DOHH2 (cell line): ENCODE measurements at regions not wholly inside any gene's neighbourhood (a gene's known extent, or its start where the extent isn't known, plus 50 kb on each side); places are given as distances from the start of the nearest gene placed in this dataset.

Source experiments
- H3F3A ChIP-seq: fragments of 200-600 bp; sonication (generic), shearing (Covaris generic); 2 replicates; pipeline ENCODE4 v1.6.0; 2016; ENCODE audit warnings: antibody characterized with exemption, mild to moderate bottlenecking; ENCODE audit not compliant: control insufficient read depth, insufficient read depth
- H3K27ac ChIP-seq: fragments of 200-600 bp; sonication (generic); 2 replicates; pipeline ENCODE4 v1.5.1; 2014; ENCODE audit warnings: low read depth, mild to moderate bottlenecking, low read length, moderate library complexity
- H3K27me3 ChIP-seq: fragments of 200-600 bp; sonication (generic); 2 replicates; pipeline ENCODE4 v1.6.1; 2014; ENCODE audit warnings: mild to moderate bottlenecking, low read length, mixed read lengths; ENCODE audit not compliant: control insufficient read depth
- H3K36me3 ChIP-seq: fragments of 200-600 bp; sonication (generic); 2 replicates; pipeline ENCODE4 v1.6.1; 2014; ENCODE audit warnings: mild to moderate bottlenecking, low read length, moderate library complexity, mixed read lengths; ENCODE audit not compliant: control insufficient read depth
- H3K4me1 ChIP-seq: fragments of 200-600 bp; sonication (generic); 2 replicates; pipeline ENCODE4 v1.6.1; 2014; ENCODE audit warnings: mild to moderate bottlenecking, low read length, mixed read lengths; ENCODE audit not compliant: control insufficient read depth
- H3K4me2 ChIP-seq: fragments of 200-600 bp; sonication (generic); 2 replicates; pipeline ENCODE4 v1.6.0; 2014; ENCODE audit warnings: mild to moderate bottlenecking, low read length, moderate library complexity
- H3K4me3 ChIP-seq: fragments of 200-600 bp; sonication (generic); 2 replicates; pipeline ENCODE4 v1.5.1; 2014; ENCODE audit warnings: mild to moderate bottlenecking, low read length, mixed read lengths
- H3K79me2 ChIP-seq: fragments of 200-600 bp; sonication (generic); 2 replicates; pipeline ENCODE4 v1.6.1; 2014; ENCODE audit warnings: mild to moderate bottlenecking, low read length, mixed read lengths; ENCODE audit not compliant: control insufficient read depth
- H3K9me2 ChIP-seq: fragments of 200-600 bp; sonication (generic); replicated peaks from 2 replicates; pipeline ENCODE4 v1.6.1; 2014; ENCODE audit warnings: mild to moderate bottlenecking, low read length, mixed read lengths; ENCODE audit not compliant: control insufficient read depth
- H3K9me3 ChIP-seq: fragments of 200-600 bp; sonication (generic); 2 replicates; pipeline ENCODE4 v1.6.1; 2014; ENCODE audit warnings: antibody characterized with exemption, low read length, mixed read lengths; ENCODE audit not compliant: control insufficient read depth, insufficient read depth
- H4K20me1 ChIP-seq: fragments of 200-600 bp; sonication (generic); 2 replicates; pipeline ENCODE4 v1.6.0; 2014; ENCODE audit warnings: low read depth, mild to moderate bottlenecking, antibody characterized with exemption, low read length, moderate library complexity; ENCODE audit not compliant: control insufficient read depth, insufficient read depth
- CTCF ChIP-seq: fragments of 200-600 bp; sonication (generic); IDR thresholded peaks from one replicate; pipeline ENCODE4 v1.5.1; 2014; ENCODE audit warnings: antibody characterized with exemption, mild to moderate bottlenecking, low read depth, low read length; ENCODE audit not compliant: poor library complexity, severe bottlenecking
- EZH2phosphoT487 ChIP-seq: fragments of 200-600 bp; sonication (generic); IDR thresholded peaks from 2 replicates; pipeline ENCODE4 v1.6.1; 2017; ENCODE audit warnings: borderline replicate concordance, mild to moderate bottlenecking, antibody characterized with exemption, low read length, moderate library complexity, mixed read lengths

DNA sequence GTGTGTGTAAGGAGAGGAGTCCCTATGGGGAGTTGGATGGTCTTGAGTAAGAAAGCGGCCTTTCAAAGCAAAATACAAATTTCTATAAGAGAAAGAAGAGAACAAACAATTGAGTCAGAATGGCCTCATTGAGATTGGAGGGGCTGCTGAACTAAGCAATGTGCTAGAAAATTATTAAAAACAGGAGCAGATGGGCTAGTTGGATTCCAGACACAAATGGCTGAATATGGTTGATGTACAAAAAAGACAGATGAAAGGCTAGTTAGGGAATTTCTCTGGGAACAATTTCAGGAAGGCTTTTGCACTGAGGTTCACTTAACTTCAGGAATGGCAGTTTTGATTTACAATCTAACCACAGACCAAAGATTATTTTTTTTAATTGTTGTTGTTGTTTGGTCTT, 1806.8 kb upstream of the TENM3 start:
- no peaks in the 10 kb centered on the region for H3K4me1 ChIP-seq
- H3K79me2 ChIP-seq, result no peaks in the 10 kb centered on the region
- no peaks in the 10 kb centered on the region for H4K20me1 ChIP-seq

DNA sequence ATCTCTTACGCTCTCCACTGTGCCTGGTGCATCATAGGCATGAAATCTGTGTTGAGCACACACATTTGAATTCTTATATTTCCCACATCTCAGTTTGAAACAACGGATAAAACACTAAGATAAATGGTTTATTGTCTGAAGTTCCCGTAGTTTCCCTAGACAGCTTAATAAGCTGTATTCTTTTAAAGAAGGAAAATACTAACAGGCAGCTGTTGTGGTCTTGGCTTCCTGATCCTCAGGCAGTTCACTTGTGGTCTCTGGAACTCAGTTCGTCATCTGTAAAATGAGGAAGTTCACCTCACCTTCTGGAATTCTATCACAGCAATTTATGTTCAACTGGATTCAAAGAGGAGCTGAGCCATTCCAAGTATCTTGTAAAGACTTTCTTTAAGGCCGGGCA, 1805.6 kb upstream of the TENM3 start:
- Histone ChIP-seq H3K4me1 (no peaks in the 10 kb centered on the region), H3K27me3 (no peaks in the 10 kb centered on the region), H3K79me2 (no peaks in the 10 kb centered on the region), H3F3A (no peaks in the 10 kb centered on the region), H3K4me3 (no peak overlapping the region), H3K27ac (no peak overlapping the region), H3K9me2 (no peaks in the 10 kb centered on the region), H3K4me2 (no peak overlapping the region), H3K9me3 (no peaks in the 10 kb centered on the region), H3K36me3 (no peaks in the 10 kb centered on the region), H4K20me1 (no peaks in the 10 kb centered on the region)
- no peak for TF ChIP-seq EZH2phosphoT487
- no peak for TF ChIP-seq CTCF

More for the DNA sequence above, 1806.8 kb upstream of the TENM3 start:
- TF ChIP-seq EZH2phosphoT487 (no peak), CTCF (no peak)
- Histone ChIP-seq H3K9me2 (no peaks in the 10 kb centered on the region), H3K4me2 (no peak overlapping the region), H3K27me3 (no peaks in the 10 kb centered on the region), H3K9me3 (no peaks in the 10 kb centered on the region), H3K36me3 (no peaks in the 10 kb centered on the region), H3K27ac (no peak overlapping the region), H3K4me3 (no peak overlapping the region), H3F3A (no peaks in the 10 kb centered on the region)

DNA sequence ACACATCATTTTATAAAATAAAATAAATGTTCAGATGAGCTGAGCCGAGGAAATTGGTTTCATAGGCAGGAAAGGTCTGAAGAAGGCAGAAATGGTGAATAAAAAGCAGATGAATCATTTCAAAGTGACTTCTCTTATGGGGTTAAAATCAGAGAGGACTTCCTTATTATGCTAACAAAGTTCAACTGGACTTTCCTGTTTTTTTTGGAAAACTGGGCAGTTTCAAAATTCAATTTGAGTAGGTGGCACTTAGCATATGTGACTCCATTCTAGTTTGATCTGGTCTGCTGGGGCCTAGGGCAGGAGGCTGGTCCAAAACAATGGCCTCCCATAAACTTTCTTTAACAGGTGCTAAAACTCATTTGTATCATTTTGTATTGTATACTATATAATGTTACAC, 1794.9 kb upstream of the TENM3 start:
- Histone ChIP-seq H3F3A (no peaks in the 10 kb centered on the region), H3K9me2 (no peaks in the 10 kb centered on the region), H3K27ac (no peak overlapping the region), H3K27me3 (no peaks in the 10 kb centered on the region), H3K4me2 (no peak overlapping the region), H3K36me3 (no peaks in the 10 kb centered on the region), H4K20me1 (no peaks in the 10 kb centered on the region), H3K4me3 (no peak overlapping the region), H3K79me2 (no peaks in the 10 kb centered on the region), H3K4me1 (peaks cover 3% of the 10 kb centered on the region; the same call in 1 of the 2 replicates), H3K9me3 (no peaks in the 10 kb centered on the region)
- TF ChIP-seq EZH2phosphoT487 (no peak), CTCF (no peak)
